ENCODE measurements at regions not wholly inside any gene's neighbourhood (a gene's known extent, or its start where the extent isn't known, plus 50 kb on each side); places are given as distances from the start of the nearest gene placed in this dataset.

DNA sequence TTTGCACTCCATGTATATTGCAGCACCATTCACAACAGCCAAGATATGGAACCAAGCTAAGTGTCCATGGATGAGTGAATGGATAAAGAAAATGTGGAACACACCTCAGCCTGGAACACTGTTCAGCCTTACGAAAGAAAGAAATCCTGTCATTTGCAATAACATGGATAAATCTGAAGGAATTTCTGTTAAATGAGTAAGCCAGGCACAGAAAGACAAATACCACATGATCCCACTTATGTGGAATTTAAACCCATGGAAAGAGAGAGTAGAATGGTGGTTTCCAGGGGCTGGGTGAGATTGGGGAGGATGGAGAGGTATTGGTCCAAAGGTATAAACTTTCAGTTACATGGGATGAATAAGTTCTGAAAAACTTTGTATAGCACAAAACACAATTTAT is 228.9 kb upstream of the CD180 start:
- ATAC-seq (ENCODE audit: low read depth): no peak
- no peak overlapping the region for H3K27ac ChIP-seq (ENCODE audit: low read length in 2 of 2)
- intact Hi-C loops (cut with micrococcal nuclease): no loop called here
- no peak overlapping the region for H3K4me3 ChIP-seq (ENCODE audit: control extremely low read depth in 1 of 5, extremely low read depth in 1 of 5, insufficient read depth in 1 of 5, low read depth in 2 of 5, low read length in 4 of 5)
- 100% methylated on average over 1 of the region's 1 CpG for WGBS (ENCODE audit: insufficient coverage)
- H2AFZ ChIP-seq (ENCODE audit: insufficient read depth, low read depth, low read length, poor library complexity, severe bottlenecking): no peak overlapping the region
- no peak for TF ChIP-seq EZH2 (IDR thresholded peaks at IDR 0.05; ENCODE audit: borderline replicate concordance, insufficient read depth, low read depth, low read length, poor library complexity, severe bottlenecking)
- TF ChIP-seq, protein P1, sequence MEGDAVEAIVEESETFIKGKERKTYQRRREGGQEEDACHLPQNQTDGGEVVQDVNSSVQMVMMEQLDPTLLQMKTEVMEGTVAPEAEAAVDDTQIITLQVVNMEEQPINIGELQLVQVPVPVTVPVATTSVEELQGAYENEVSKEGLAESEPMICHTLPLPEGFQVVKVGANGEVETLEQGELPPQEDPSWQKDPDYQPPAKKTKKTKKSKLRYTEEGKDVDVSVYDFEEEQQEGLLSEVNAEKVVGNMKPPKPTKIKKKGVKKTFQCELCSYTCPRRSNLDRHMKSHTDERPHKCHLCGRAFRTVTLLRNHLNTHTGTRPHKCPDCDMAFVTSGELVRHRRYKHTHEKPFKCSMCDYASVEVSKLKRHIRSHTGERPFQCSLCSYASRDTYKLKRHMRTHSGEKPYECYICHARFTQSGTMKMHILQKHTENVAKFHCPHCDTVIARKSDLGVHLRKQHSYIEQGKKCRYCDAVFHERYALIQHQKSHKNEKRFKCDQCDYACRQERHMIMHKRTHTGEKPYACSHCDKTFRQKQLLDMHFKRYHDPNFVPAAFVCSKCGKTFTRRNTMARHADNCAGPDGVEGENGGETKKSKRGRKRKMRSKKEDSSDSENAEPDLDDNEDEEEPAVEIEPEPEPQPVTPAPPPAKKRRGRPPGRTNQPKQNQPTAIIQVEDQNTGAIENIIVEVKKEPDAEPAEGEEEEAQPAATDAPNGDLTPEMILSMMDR (IDR thresholded peaks at IDR 0.05): no peak
- no peaks in the 10 kb centered on the region for H3K27me3 Mint-ChIP-seq
- H3K9ac ChIP-seq (ENCODE audit: low read length): no peak overlapping the region
- no peak overlapping the region for H3K27ac Mint-ChIP-seq
- no peaks in the 10 kb centered on the region for H3K36me3 ChIP-seq (replicated peaks in 1 of 2; ENCODE audit: control extremely low read depth in 1 of 2, control insufficient read depth in 1 of 2, extremely low read depth in 1 of 2, insufficient read depth in 2 of 2, low read length in 1 of 2)
- DNase-seq: no peak
- H4K20me1 ChIP-seq (ENCODE audit: control insufficient read depth, insufficient read depth, low read length, poor library complexity, severe bottlenecking): no peaks in the 10 kb centered on the region
- no peaks in the 10 kb centered on the region for H3K9me3 ChIP-seq (ENCODE audit: control extremely low read depth in 1 of 3, control insufficient read depth in 2 of 3, insufficient read depth in 1 of 3, low read length in 2 of 3)
- no peaks in the 10 kb centered on the region for H3K4me1 ChIP-seq (ENCODE audit: control insufficient read depth in 2 of 2, insufficient read depth in 2 of 2, low read length in 2 of 2)
- H3K27me3 ChIP-seq (replicated peaks in 1 of 4; ENCODE audit: control extremely low read depth in 1 of 4, control insufficient read depth in 3 of 4, insufficient read depth in 4 of 4, low read length in 3 of 4): no peaks in the 10 kb centered on the region
- POLR2A ChIA-PET: no interaction called here
- CTCF ChIA-PET: no interaction called here
- no peak overlapping the region for H3K4me3 Mint-ChIP-seq
- H3K4me1 Mint-ChIP-seq: no peaks in the 10 kb centered on the region
- H3K9me3 Mint-ChIP-seq (ENCODE audit: insufficient read depth): no peaks in the 10 kb centered on the region
- H3K4me2 ChIP-seq (replicated peaks; ENCODE audit: low read depth, low read length, poor library complexity, severe bottlenecking): no peak overlapping the region
- H3K79me2 ChIP-seq (ENCODE audit: control insufficient read depth, insufficient read depth, low read length): no peaks in the 10 kb centered on the region

DNA sequence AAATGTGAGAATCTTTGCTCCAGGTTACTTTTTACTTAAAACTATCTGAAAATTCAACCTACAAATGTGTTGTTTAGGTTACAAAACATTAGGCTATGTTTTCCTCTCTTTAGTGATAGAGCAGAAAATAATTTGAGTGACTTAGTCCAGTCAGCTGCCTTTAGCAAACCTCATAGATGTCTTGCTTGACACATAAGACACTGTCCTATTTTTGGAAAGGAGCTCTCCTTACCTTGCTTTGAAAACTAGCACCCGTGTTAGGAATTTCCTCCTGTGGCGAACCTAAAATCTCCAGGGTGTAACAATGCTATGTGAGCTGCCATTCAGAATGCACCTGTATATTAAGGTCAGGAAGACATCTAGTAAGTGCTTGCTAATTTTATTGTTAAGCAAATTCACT is 221.2 kb upstream of the CD180 start:
- Histone ChIP-seq H2AFZ (ENCODE audit: insufficient read depth, low read depth, low read length, poor library complexity, severe bottlenecking) (no peak overlapping the region), H3K4me2 (replicated peaks; ENCODE audit: low read depth, low read length, poor library complexity, severe bottlenecking) (no peak overlapping the region), H3K4me3 (ENCODE audit: control extremely low read depth in 1 of 5, extremely low read depth in 1 of 5, insufficient read depth in 1 of 5, low read depth in 2 of 5, low read length in 4 of 5) (no peak overlapping the region), H3K79me2 (ENCODE audit: control insufficient read depth, insufficient read depth, low read length) (no peaks in the 10 kb centered on the region), H3K27me3 (replicated peaks in 1 of 4; ENCODE audit: control extremely low read depth in 1 of 4, control insufficient read depth in 3 of 4, insufficient read depth in 4 of 4, low read length in 3 of 4) (no peaks in the 10 kb centered on the region), H4K20me1 (ENCODE audit: control insufficient read depth, insufficient read depth, low read length, poor library complexity, severe bottlenecking) (no peaks in the 10 kb centered on the region), H3K27ac (ENCODE audit: low read length in 2 of 2) (no peak overlapping the region), H3K9ac (ENCODE audit: low read length) (no peak overlapping the region), H3K4me1 (ENCODE audit: control insufficient read depth in 2 of 2, insufficient read depth in 2 of 2, low read length in 2 of 2) (no peaks in the 10 kb centered on the region), H3K36me3 (replicated peaks in 1 of 2; ENCODE audit: control extremely low read depth in 1 of 2, control insufficient read depth in 1 of 2, extremely low read depth in 1 of 2, insufficient read depth in 2 of 2, low read length in 1 of 2) (no peaks in the 10 kb centered on the region), H3K9me3 (ENCODE audit: control extremely low read depth in 1 of 3, control insufficient read depth in 2 of 3, insufficient read depth in 1 of 3, low read length in 2 of 3) (no peaks in the 10 kb centered on the region)
- TF ChIP-seq, protein P1 (IDR thresholded peaks at IDR 0.05): no peak
- TF ChIP-seq EZH2 (IDR thresholded peaks at IDR 0.05; ENCODE audit: borderline replicate concordance, insufficient read depth, low read depth, low read length, poor library complexity, severe bottlenecking): no peak
- intact Hi-C loops (cut with micrococcal nuclease): no loop called here
- H3K9me3 Mint-ChIP-seq (ENCODE audit: insufficient read depth): no peaks in the 10 kb centered on the region
- H3K4me1 Mint-ChIP-seq: no peaks in the 10 kb centered on the region
- no peak overlapping the region for H3K27ac Mint-ChIP-seq
- CTCF ChIA-PET: no interaction called here
- H3K27me3 Mint-ChIP-seq: peaks cover 5% of the 10 kb centered on the region
- POLR2A ChIA-PET: no interaction called here
- DNase-seq: no peak
- ATAC-seq (ENCODE audit: low read depth): no peak
- H3K4me3 Mint-ChIP-seq: no peak overlapping the region
- no CpG with 5 or more reads among the region's 2 CpGs for WGBS (ENCODE audit: insufficient coverage)

Measured in B cell (primary cell).